ENCODE measurements at regions not wholly inside any gene's neighbourhood (a gene's known extent, or its start where the extent isn't known, plus 50 kb on each side); places are given as distances from the start of the nearest gene placed in this dataset.

GRCh38 chr5:30765706-30766105 is 427.8 kb upstream of the CDH6 start:
- Histone ChIP-seq H3K27me3 (ENCODE audit: control insufficient read depth, insufficient read depth, low read length) (no peaks in the 10 kb centered on the region), H3K4me3 (ENCODE audit: low read length) (no peak overlapping the region), H3K9me3 (ENCODE audit: control insufficient read depth, insufficient read depth, low read length) (no peaks in the 10 kb centered on the region), H3K27ac (ENCODE audit: low read length) (no peak overlapping the region), H3K4me1 (ENCODE audit: control insufficient read depth, insufficient read depth, low read length) (no peaks in the 10 kb centered on the region), H3K36me3 (ENCODE audit: control insufficient read depth, insufficient read depth, low read length) (no peaks in the 10 kb centered on the region)
- no CpG with 5 or more reads among the region's 2 CpGs for WGBS (ENCODE audit: insufficient coverage, insufficient read length)
- no peak for DNase-seq (ENCODE audit: low read depth, low spot score)

- Histone ChIP-seq H3K4me1 (ENCODE audit: control insufficient read depth, insufficient read depth, low read length) (no peaks in the 10 kb centered on the region), H3K36me3 (ENCODE audit: control insufficient read depth, insufficient read depth, low read length) (no peaks in the 10 kb centered on the region), H3K9me3 (ENCODE audit: control insufficient read depth, insufficient read depth, low read length) (no peaks in the 10 kb centered on the region), H3K27me3 (ENCODE audit: control insufficient read depth, insufficient read depth, low read length) (no peaks in the 10 kb centered on the region), H3K27ac (ENCODE audit: low read length) (no peak overlapping the region), H3K4me3 (ENCODE audit: low read length) (no peak overlapping the region)
- WGBS (ENCODE audit: insufficient coverage, insufficient read length) = no CpG with 5 or more reads among the region's 2 CpGs
- DNase-seq (ENCODE audit: low read depth, low spot score) = no peak
Observed at GRCh38 chr5:30765227-30765626, 428.3 kb upstream of the CDH6 start.

- whole genome bisulfite sequencing (ENCODE audit: insufficient coverage, insufficient read length) = no CpG with 5 or more reads among the region's 1 CpG
- Histone ChIP-seq H3K27ac (ENCODE audit: low read length) (no peak overlapping the region), H3K27me3 (ENCODE audit: control insufficient read depth, insufficient read depth, low read length) (no peaks in the 10 kb centered on the region), H3K4me3 (ENCODE audit: low read length) (no peak overlapping the region), H3K36me3 (ENCODE audit: control insufficient read depth, insufficient read depth, low read length) (no peaks in the 10 kb centered on the region), H3K4me1 (ENCODE audit: control insufficient read depth, insufficient read depth, low read length) (no peaks in the 10 kb centered on the region), H3K9me3 (ENCODE audit: control insufficient read depth, insufficient read depth, low read length) (no peaks in the 10 kb centered on the region)
- DNase-seq (ENCODE audit: low read depth, low spot score) = no peak
Observed at GRCh38 chr5:30764704-30765103, 428.8 kb upstream of the CDH6 start.

- Histone ChIP-seq H3K9me3 (ENCODE audit: control insufficient read depth, insufficient read depth, low read length) (no peaks in the 10 kb centered on the region), H3K27me3 (ENCODE audit: control insufficient read depth, insufficient read depth, low read length) (no peaks in the 10 kb centered on the region), H3K4me3 (ENCODE audit: low read length) (no peak overlapping the region), H3K4me1 (ENCODE audit: control insufficient read depth, insufficient read depth, low read length) (no peaks in the 10 kb centered on the region), H3K27ac (ENCODE audit: low read length) (no peak overlapping the region), H3K36me3 (ENCODE audit: control insufficient read depth, insufficient read depth, low read length) (no peaks in the 10 kb centered on the region)
- no CpG with 5 or more reads among the region's 3 CpGs for WGBS (ENCODE audit: insufficient coverage, insufficient read length)
- no peak for DNase-seq (ENCODE audit: low read depth, low spot score)
Observed at GRCh38 chr5:30759731-30760130, 433.8 kb upstream of the CDH6 start.

DNA sequence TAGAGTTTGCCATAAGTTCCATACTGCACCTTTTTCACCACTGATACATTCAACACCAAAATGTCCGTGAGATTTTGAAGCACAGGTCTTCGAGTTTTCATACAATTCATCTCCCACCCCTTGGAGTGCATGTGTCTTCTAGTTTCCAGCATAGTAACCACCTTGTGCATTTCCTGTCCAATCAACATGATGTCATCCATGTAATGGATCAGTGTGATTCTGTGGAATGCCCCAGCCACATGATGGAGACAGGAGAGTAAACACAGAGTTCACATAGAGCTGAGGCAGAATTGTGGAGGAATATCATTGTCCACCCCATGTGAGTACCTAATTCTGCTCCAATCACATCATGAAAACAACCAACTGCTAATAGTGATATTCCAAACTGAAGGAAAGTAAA is 441.5 kb upstream of the CDH6 start:
- no peak overlapping the region for H3K27ac ChIP-seq (ENCODE audit: low read length)
- DNase-seq (ENCODE audit: low read depth, low spot score) = no peak
- no peaks in the 10 kb centered on the region for H3K9me3 ChIP-seq (ENCODE audit: control insufficient read depth, insufficient read depth, low read length)
- no peaks in the 10 kb centered on the region for H3K36me3 ChIP-seq (ENCODE audit: control insufficient read depth, insufficient read depth, low read length)
- WGBS (ENCODE audit: insufficient coverage, insufficient read length) = no CpG with 5 or more reads among the region's 2 CpGs
- no peaks in the 10 kb centered on the region for H3K27me3 ChIP-seq (ENCODE audit: control insufficient read depth, insufficient read depth, low read length)
- no peaks in the 10 kb centered on the region for H3K4me1 ChIP-seq (ENCODE audit: control insufficient read depth, insufficient read depth, low read length)
- no peak overlapping the region for H3K4me3 ChIP-seq (ENCODE audit: low read length)

DNA sequence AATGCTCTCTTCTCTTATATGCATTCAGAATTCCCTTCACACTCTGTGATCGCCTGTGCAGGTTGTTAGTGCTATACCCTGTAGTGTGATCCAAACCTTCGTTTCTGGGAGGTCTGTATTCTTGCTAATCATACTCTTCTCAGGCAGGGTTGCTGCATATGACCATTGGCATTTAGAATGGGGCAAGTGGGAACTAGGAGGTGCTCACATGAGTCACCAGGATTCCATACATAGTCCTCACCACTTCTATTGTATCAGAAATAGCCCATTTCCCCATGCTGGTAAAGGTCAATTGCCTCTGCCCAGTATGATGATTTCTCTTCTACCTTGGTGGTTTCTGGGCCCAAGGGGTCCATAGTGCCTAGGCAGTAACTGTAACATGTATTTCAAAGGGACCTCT is 443.5 kb upstream of the CDH6 start:
- no CpG with 5 or more reads among the region's 2 CpGs for WGBS (ENCODE audit: insufficient coverage, insufficient read length)
- Histone ChIP-seq H3K36me3 (ENCODE audit: control insufficient read depth, insufficient read depth, low read length) (no peaks in the 10 kb centered on the region), H3K4me1 (ENCODE audit: control insufficient read depth, insufficient read depth, low read length) (no peaks in the 10 kb centered on the region), H3K27me3 (ENCODE audit: control insufficient read depth, insufficient read depth, low read length) (no peaks in the 10 kb centered on the region), H3K4me3 (ENCODE audit: low read length) (no peak overlapping the region), H3K9me3 (ENCODE audit: control insufficient read depth, insufficient read depth, low read length) (no peaks in the 10 kb centered on the region), H3K27ac (ENCODE audit: low read length) (no peak overlapping the region)
- DNase-seq (ENCODE audit: low read depth, low spot score) = no peak

- DNase-seq (ENCODE audit: low read depth, low spot score) = no peak
- H3K27me3 ChIP-seq (ENCODE audit: control insufficient read depth, insufficient read depth, low read length) = no peaks in the 10 kb centered on the region
- no CpG with 5 or more reads among the region's 4 CpGs for WGBS (ENCODE audit: insufficient coverage, insufficient read length)
- H3K9me3 ChIP-seq (ENCODE audit: control insufficient read depth, insufficient read depth, low read length) = no peaks in the 10 kb centered on the region
- no peaks in the 10 kb centered on the region for H3K4me1 ChIP-seq (ENCODE audit: control insufficient read depth, insufficient read depth, low read length)
- H3K27ac ChIP-seq (ENCODE audit: low read length) = no peak overlapping the region
- H3K36me3 ChIP-seq (ENCODE audit: control insufficient read depth, insufficient read depth, low read length) = no peaks in the 10 kb centered on the region
- no peak overlapping the region for H3K4me3 ChIP-seq (ENCODE audit: low read length)
Observed at GRCh38 chr5:30747412-30747811, 446.1 kb upstream of the CDH6 start.

DNA sequence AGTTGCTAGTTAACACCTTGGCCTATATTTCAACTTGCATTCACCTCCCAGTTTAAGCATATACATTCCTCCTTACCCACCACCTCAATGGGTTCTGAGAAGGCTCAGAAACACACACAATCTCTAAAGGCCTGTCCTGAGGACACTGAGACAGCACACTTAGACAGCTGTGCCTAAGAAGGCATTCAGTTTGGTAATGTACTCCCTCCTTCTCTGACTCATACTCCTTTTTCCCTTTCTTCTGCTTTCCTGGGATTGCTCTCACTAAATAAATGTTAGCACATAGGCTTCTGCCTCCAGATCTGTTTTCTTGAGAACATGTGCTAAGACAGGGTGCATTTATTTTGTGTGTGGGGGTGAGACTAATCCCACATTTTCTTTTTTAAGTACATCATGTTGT is 456.8 kb upstream of the CDH6 start:
- no peak overlapping the region for H3K4me3 ChIP-seq (ENCODE audit: low read length)
- H3K27me3 ChIP-seq (ENCODE audit: control insufficient read depth, insufficient read depth, low read length) = no peaks in the 10 kb centered on the region
- H3K4me1 ChIP-seq (ENCODE audit: control insufficient read depth, insufficient read depth, low read length) = no peaks in the 10 kb centered on the region
- no peaks in the 10 kb centered on the region for H3K36me3 ChIP-seq (ENCODE audit: control insufficient read depth, insufficient read depth, low read length)
- no peaks in the 10 kb centered on the region for H3K9me3 ChIP-seq (ENCODE audit: control insufficient read depth, insufficient read depth, low read length)
- no peak overlapping the region for H3K27ac ChIP-seq (ENCODE audit: low read length)
- no peak for DNase-seq (ENCODE audit: low read depth, low spot score)

- Histone ChIP-seq H3K36me3 (ENCODE audit: control insufficient read depth, insufficient read depth, low read length) (no peaks in the 10 kb centered on the region), H3K4me1 (ENCODE audit: control insufficient read depth, insufficient read depth, low read length) (no peaks in the 10 kb centered on the region), H3K27ac (ENCODE audit: low read length) (no peak overlapping the region), H3K9me3 (ENCODE audit: control insufficient read depth, insufficient read depth, low read length) (no peaks in the 10 kb centered on the region), H3K4me3 (ENCODE audit: low read length) (no peak overlapping the region), H3K27me3 (ENCODE audit: control insufficient read depth, insufficient read depth, low read length) (no peaks in the 10 kb centered on the region)
- DNase-seq (ENCODE audit: low read depth, low spot score) = no peak
- WGBS (ENCODE audit: insufficient coverage, insufficient read length) = no CpG with 5 or more reads among the region's 4 CpGs
Observed at GRCh38 chr5:30734118-30734517, 459.4 kb upstream of the CDH6 start.

GRCh38 chr5:30725073-30725472 is 468.4 kb upstream of the CDH6 start:
- Histone ChIP-seq H3K4me3 (ENCODE audit: low read length) (no peak overlapping the region), H3K27ac (ENCODE audit: low read length) (no peak overlapping the region), H3K4me1 (ENCODE audit: control insufficient read depth, insufficient read depth, low read length) (no peaks in the 10 kb centered on the region), H3K9me3 (ENCODE audit: control insufficient read depth, insufficient read depth, low read length) (no peaks in the 10 kb centered on the region), H3K36me3 (ENCODE audit: control insufficient read depth, insufficient read depth, low read length) (no peaks in the 10 kb centered on the region), H3K27me3 (ENCODE audit: control insufficient read depth, insufficient read depth, low read length) (no peaks in the 10 kb centered on the region)
- no CpG with 5 or more reads among the region's 1 CpG for whole genome bisulfite sequencing (ENCODE audit: insufficient coverage, insufficient read length)
- DNase-seq (ENCODE audit: low read depth, low spot score) = no peak

DNA sequence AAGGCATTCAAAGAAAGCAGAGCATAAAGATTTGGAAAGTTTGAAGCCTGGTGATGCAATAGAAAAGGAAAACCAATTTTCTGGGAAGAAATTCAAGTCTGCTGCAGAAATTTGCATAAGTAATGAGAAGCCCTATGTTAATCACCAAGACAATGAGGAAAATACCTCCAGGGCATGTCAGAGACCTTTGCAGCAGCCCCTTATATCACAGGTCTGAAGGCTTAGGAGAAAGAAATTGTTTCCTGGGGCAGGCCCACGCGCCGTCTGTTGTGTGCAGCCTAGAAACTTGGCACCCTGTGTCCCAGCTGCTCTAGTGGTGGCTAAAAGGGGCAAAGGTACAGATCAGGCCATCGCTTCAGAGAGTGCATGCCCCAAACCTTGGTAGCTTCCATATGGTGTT is 495.3 kb upstream of the CDH6 start:
- DNase-seq (ENCODE audit: low read depth, low spot score) = no peak
- Histone ChIP-seq H3K36me3 (ENCODE audit: control insufficient read depth, insufficient read depth, low read length) (no peaks in the 10 kb centered on the region), H3K27ac (ENCODE audit: low read length) (no peak overlapping the region), H3K9me3 (ENCODE audit: control insufficient read depth, insufficient read depth, low read length) (no peaks in the 10 kb centered on the region), H3K4me3 (ENCODE audit: low read length) (no peak overlapping the region), H3K27me3 (ENCODE audit: control insufficient read depth, insufficient read depth, low read length) (no peaks in the 10 kb centered on the region), H3K4me1 (ENCODE audit: control insufficient read depth, insufficient read depth, low read length) (no peaks in the 10 kb centered on the region)
- WGBS (ENCODE audit: insufficient coverage, insufficient read length) = no CpG with 5 or more reads among the region's 4 CpGs

Measured in iPS DF 6.9 (cell line).